ENCODE measurements at regions not wholly inside any gene's neighbourhood (a gene's known extent, or its start where the extent isn't known, plus 50 kb on each side); places are given as distances from the start of the nearest gene placed in this dataset.
"Not testable (repeated sequence)": the region's sequence is repeated elsewhere in the genome, so short reads cannot be mapped to it uniquely, and the experiment has no call there.

- no peak for DNase-seq
These were observed 246.9 kb downstream of the LNPK start for GRCh38 chr2:175755169-175755568.

GRCh38 chr2:175750195-175750594, 251.9 kb downstream of the LNPK start:
- DNase-seq = no peak

- DNase-seq = no peak
These were observed 256.2 kb downstream of the LNPK start for GRCh38 chr2:175745911-175746310.

GRCh38 chr2:175744000-175744399, 258.1 kb downstream of the LNPK start:
- DNase-seq = no peak

GRCh38 chr2:175743011-175743410, 259.1 kb downstream of the LNPK start:
- no peak for DNase-seq

- DNase-seq = no peak
These were observed 259.7 kb downstream of the LNPK start for GRCh38 chr2:175742367-175742766.

- DNase-seq = no peak
These were observed 260.9 kb downstream of the LNPK start for GRCh38 chr2:175741164-175741563.

- DNase-seq = no peak
These were observed 264.2 kb downstream of the LNPK start for GRCh38 chr2:175737722-175738361.

GRCh38 chr2:175734686-175735085, 267.4 kb downstream of the LNPK start:
- no peak for DNase-seq

- no peak for DNase-seq
These were observed 269.5 kb downstream of the LNPK start for GRCh38 chr2:175732531-175732930.

- DNase-seq = no peak
These were observed 272.0 kb downstream of the LNPK start for GRCh38 chr2:175730050-175730449.

GRCh38 chr2:175729049-175729706, 272.9 kb downstream of the LNPK start:
- no peak for DNase-seq

GRCh38 chr2:175728032-175728431, 274.0 kb downstream of the LNPK start:
- DNase-seq = no peak

- no peak for DNase-seq
These were observed 275.8 kb downstream of the LNPK start for GRCh38 chr2:175726223-175726622.

- DNase-seq = no peak
These were observed 292.8 kb downstream of the LNPK start for GRCh38 chr2:175709248-175709647.

- DNase-seq = no peak
These were observed 294.7 kb downstream of the LNPK start for GRCh38 chr2:175707322-175707721.

GRCh38 chr2:175704568-175704967, 297.5 kb downstream of the LNPK start:
- DNase-seq = not testable (repeated sequence)

GRCh38 chr2:175698061-175698460, 304.0 kb downstream of the LNPK start:
- no peak for DNase-seq

- peak; percentile 81 to 82 for DNase-seq
These were observed 311.8 kb downstream of the LNPK start for GRCh38 chr2:175690113-175690837.

GRCh38 chr2:175688243-175688642, 313.8 kb downstream of the LNPK start:
- no peak for DNase-seq

- no peak for DNase-seq
These were observed 314.6 kb downstream of the LNPK start for GRCh38 chr2:175687465-175687864.

GRCh38 chr2:175686002-175686401, 316.1 kb downstream of the LNPK start:
- DNase-seq = no peak

- no peak for DNase-seq
These were observed 317.6 kb downstream of the LNPK start for GRCh38 chr2:175684466-175684865.

- no peak for DNase-seq
These were observed 322.3 kb downstream of the LNPK start for GRCh38 chr2:175679728-175680127.
